ENCODE measurements at regions not wholly inside any gene's neighbourhood (a gene's known extent, or its start where the extent isn't known, plus 50 kb on each side); places are given as distances from the start of the nearest gene placed in this dataset.

GRCh38 chrX:51406688-51407519 lies 74.3 kb downstream of the NUDT10 start (continued):
- TF ChIP-seq EZH2phosphoT487 (IDR thresholded peaks at IDR 0.05; ENCODE audit: borderline replicate concordance, low read depth) (no peak), GABPA (IDR thresholded peaks at IDR 0.05; ENCODE audit: low read depth) (no peak), NFIC (IDR thresholded peaks at IDR 0.05; ENCODE audit: borderline replicate concordance) (no peak)
- TF ChIP-seq, protein P1, sequence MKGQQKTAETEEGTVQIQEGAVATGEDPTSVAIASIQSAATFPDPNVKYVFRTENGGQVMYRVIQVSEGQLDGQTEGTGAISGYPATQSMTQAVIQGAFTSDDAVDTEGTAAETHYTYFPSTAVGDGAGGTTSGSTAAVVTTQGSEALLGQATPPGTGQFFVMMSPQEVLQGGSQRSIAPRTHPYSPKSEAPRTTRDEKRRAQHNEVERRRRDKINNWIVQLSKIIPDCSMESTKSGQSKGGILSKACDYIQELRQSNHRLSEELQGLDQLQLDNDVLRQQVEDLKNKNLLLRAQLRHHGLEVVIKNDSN (IDR thresholded peaks at IDR 0.05; ENCODE audit: borderline replicate concordance, low read depth): no peak

GRCh38 chrX:51404445-51404844 lies 71.8 kb downstream of the NUDT10 start:
- Histone ChIP-seq H3K9ac (no peak overlapping the region), H3K4me2 (no peak overlapping the region), H3K9me2 (no peaks in the 10 kb centered on the region), H3K36me3 (replicated peaks in 1 of 2; ENCODE audit: control insufficient read depth in 1 of 2, insufficient read depth in 2 of 2, low read length in 1 of 2) (no peaks in the 10 kb centered on the region), H4K20me1 (ENCODE audit: insufficient read depth) (no peaks in the 10 kb centered on the region), H3K27me3 (ENCODE audit: insufficient read depth) (peaks cover 10% of the 10 kb centered on the region; the same call in 1 of the 2 replicates), H3K4me1 (ENCODE audit: control insufficient read depth in 1 of 2, insufficient read depth in 2 of 2, low read depth in 1 of 2, low read length in 1 of 2) (no peaks in the 10 kb centered on the region; a peak in 1 of 4 replicates), H3F3A (replicated peaks; ENCODE audit: insufficient read depth) (no peaks in the 10 kb centered on the region), H2AFZ (ENCODE audit: low read depth) (no peak overlapping the region), H3K9me3 (no peaks in the 10 kb centered on the region), H3K79me2 (ENCODE audit: insufficient read depth) (no peaks in the 10 kb centered on the region), H3K4me3 (ENCODE audit: low read depth in 2 of 2, low read length in 1 of 2) (no peak overlapping the region), H3K27ac (ENCODE audit: low read depth in 2 of 2, low read length in 1 of 2) (no peak overlapping the region)
- ChIA-PET POLR2A (no interaction called here), CTCF (interaction anchor here (1.0 kb wide), 1 partner anchor 16 kb away, joined by 4 read pairs; no protein-coding TSS in a partner anchor)
- TF ChIP-seq POLR2AphosphoS5 (IDR thresholded peaks at IDR 0.05; ENCODE audit: low read depth, low read length) (no peak), SMC3 (IDR thresholded peaks at IDR 0.05; ENCODE audit: low read depth, low read length) (no peak), FOXJ3 (CRISPR knock-in tag; IDR thresholded peaks at IDR 0.05) (no peak), EZH2phosphoT487 (IDR thresholded peaks at IDR 0.05; ENCODE audit: borderline replicate concordance, low read depth) (no peak), NFIC (IDR thresholded peaks at IDR 0.05; ENCODE audit: borderline replicate concordance) (no peak), MEF2A (IDR thresholded peaks at IDR 0.05; ENCODE audit: borderline replicate concordance, low read depth) (no peak), FOSL2 (IDR thresholded peaks at IDR 0.05; ENCODE audit: borderline replicate concordance, low read depth) (no peak), ELF1 (IDR thresholded peaks at IDR 0.05) (no peak), EP300 (IDR thresholded peaks at IDR 0.05; ENCODE audit: borderline replicate concordance in 1 of 2, low read depth in 1 of 2, low read length in 1 of 2) (no peak), FOXM1 (IDR thresholded peaks at IDR 0.05; ENCODE audit: low read depth) (no peak), GABPA (IDR thresholded peaks at IDR 0.05; ENCODE audit: low read depth) (no peak), RXRA (IDR thresholded peaks at IDR 0.05; ENCODE audit: borderline replicate concordance, low read depth) (no peak), MXI1 (IDR thresholded peaks at IDR 0.05; ENCODE audit: low read depth, low read length) (no peak)
- TF ChIP-seq, protein P2, sequence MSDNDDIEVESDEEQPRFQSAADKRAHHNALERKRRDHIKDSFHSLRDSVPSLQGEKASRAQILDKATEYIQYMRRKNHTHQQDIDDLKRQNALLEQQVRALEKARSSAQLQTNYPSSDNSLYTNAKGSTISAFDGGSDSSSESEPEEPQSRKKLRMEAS (IDR thresholded peaks at IDR 0.05; ENCODE audit: low read depth): no peak
- TF ChIP-seq, protein P3, sequence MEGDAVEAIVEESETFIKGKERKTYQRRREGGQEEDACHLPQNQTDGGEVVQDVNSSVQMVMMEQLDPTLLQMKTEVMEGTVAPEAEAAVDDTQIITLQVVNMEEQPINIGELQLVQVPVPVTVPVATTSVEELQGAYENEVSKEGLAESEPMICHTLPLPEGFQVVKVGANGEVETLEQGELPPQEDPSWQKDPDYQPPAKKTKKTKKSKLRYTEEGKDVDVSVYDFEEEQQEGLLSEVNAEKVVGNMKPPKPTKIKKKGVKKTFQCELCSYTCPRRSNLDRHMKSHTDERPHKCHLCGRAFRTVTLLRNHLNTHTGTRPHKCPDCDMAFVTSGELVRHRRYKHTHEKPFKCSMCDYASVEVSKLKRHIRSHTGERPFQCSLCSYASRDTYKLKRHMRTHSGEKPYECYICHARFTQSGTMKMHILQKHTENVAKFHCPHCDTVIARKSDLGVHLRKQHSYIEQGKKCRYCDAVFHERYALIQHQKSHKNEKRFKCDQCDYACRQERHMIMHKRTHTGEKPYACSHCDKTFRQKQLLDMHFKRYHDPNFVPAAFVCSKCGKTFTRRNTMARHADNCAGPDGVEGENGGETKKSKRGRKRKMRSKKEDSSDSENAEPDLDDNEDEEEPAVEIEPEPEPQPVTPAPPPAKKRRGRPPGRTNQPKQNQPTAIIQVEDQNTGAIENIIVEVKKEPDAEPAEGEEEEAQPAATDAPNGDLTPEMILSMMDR (IDR thresholded peaks at IDR 0.05): no peak
- TF ChIP-seq, protein P1 (IDR thresholded peaks at IDR 0.05; ENCODE audit: borderline replicate concordance, low read depth): no peak
- no peak for DNase-seq
- WGBS (ENCODE audit: low lambda C conversion rate): 41% methylated on average over 4 of the region's 4 CpGs

All from SK-N-SH (cell line).